NCI-H1092 (cell line): ENCODE measurements at regions not wholly inside any gene's neighbourhood (a gene's known extent, or its start where the extent isn't known, plus 50 kb on each side); places are given as distances from the start of the nearest gene placed in this dataset.

Source experiments
- DNase-seq: peaks from one replicate; lab custom pipeline; 2025; lab: John Stamatoyannopoulos, UW

GRCh38 chr1:221916176-221916575 is 174.3 kb upstream of the DUSP10 start:
- DNase-seq = no peak

DNA sequence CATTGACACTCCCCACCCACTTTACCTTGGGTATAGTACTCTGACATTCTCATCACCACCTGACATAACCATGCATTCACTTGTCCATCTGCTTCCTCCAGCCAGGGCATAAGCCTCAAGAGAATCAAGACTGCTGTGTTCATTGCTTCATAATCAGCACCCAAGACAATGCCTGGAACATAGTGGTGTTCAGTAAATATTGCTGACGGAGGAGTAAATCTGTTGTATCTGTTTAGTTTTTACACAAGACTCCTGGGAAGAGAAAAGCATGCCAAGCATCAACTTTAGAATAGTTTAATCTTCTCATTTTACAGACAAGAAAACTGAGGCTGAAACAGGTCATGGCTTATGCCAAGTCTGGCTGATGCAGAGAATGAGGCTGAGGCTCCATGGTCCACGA is 173.9 kb upstream of the DUSP10 start:
- no peak for DNase-seq

- no peak for DNase-seq
Observed at GRCh38 chr1:221913351-221913892, 171.5 kb upstream of the DUSP10 start.

DNA sequence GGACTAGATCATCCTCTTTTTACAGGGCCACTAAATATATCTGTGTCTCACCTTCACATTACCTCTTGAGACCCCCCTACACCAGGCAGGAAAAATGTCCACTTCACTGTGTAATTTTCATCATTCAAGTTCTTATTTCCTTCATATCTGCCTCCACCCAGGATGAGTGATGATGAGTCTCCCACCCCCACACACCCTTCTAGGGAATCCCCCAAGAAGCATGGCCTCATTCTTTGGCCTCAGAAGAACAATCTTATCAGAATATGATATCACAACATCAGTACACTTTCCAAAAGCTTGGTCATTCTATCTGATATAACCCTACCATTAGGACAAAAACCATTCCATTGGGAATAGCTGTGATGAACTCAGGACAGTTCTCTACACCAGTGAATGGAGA is 170.3 kb upstream of the DUSP10 start:
- no peak for DNase-seq

GRCh38 chr1:221911714-221912113 is 169.8 kb upstream of the DUSP10 start:
- no peak for DNase-seq

GRCh38 chr1:221910222-221910621 is 168.3 kb upstream of the DUSP10 start:
- no peak for DNase-seq

DNA sequence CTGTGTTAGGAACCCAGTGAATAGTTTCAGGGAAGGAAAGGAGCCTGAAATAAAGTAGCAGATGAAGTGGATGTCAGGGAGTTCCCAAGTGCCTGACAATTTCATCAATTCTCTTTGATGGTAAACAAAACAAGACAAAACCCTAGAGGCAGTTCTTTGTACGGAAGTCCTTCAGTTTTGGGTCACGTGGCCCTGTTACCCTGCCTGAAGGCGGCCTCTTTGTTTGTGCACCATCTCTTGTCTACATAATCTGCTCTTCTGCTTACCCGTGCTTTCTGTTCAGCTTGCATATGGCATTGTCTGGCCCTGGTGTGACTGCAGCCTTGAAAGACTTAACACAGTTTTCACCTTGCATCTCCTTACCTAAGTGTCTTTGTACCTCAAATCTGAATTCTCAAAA is 166.7 kb upstream of the DUSP10 start:
- no peak for DNase-seq

- no peak for DNase-seq
Observed at GRCh38 chr1:221907166-221907932, 165.5 kb upstream of the DUSP10 start.

DNA sequence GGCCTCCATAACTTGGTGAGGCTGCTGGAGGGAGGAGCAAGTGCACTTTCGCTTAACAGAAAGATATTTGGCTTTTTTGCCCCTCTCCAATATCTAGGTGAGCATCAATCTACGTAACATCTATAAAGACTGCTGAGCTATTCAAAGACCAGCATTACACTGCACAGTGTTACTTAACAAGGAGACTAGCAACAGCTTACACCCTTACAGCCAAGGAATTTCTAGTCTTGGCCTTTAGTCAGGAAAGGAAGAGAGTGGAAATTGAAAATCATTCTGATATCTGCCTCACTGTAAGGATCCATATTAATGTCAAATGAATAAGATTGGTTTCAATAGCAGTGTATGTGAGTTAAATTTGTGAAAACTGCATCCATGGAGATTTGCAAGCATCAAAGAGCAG is 163.9 kb upstream of the DUSP10 start:
- no peak for DNase-seq

- DNase-seq = no peak
Observed at GRCh38 chr1:221904319-221904718, 162.4 kb upstream of the DUSP10 start.

- DNase-seq = no peak
Observed at GRCh38 chr1:221903594-221903993, 161.7 kb upstream of the DUSP10 start.

GRCh38 chr1:221902961-221903360 is 161.1 kb upstream of the DUSP10 start:
- DNase-seq = no peak

DNA sequence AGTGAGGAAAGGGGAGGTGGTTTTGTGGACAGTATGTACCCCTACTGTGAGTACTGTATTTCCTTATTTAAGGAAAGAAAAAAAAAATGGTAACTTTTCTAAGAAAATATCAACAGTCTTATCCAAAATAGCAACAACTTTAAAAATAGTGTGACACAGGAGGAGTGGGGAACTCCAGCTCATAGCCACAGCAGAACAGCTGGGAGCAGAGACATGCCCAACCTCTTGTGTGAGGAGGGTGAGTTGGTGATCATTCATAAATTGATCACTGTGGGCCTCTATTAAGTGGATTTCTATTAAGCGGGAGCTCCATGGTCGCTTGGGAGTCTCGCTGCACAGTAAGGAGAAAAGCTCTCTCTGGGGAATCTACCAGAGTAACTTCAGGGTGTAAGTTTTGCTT is 158.8 kb upstream of the DUSP10 start:
- no peak for DNase-seq

GRCh38 chr1:221897321-221897721 is 155.4 kb upstream of the DUSP10 start:
- no peak for DNase-seq

GRCh38 chr1:221892301-221892830 is 150.5 kb upstream of the DUSP10 start:
- no peak for DNase-seq

GRCh38 chr1:221891708-221892107 is 149.8 kb upstream of the DUSP10 start:
- no peak for DNase-seq

- no peak for DNase-seq
Observed at GRCh38 chr1:221888801-221889200, 146.9 kb upstream of the DUSP10 start.

DNA sequence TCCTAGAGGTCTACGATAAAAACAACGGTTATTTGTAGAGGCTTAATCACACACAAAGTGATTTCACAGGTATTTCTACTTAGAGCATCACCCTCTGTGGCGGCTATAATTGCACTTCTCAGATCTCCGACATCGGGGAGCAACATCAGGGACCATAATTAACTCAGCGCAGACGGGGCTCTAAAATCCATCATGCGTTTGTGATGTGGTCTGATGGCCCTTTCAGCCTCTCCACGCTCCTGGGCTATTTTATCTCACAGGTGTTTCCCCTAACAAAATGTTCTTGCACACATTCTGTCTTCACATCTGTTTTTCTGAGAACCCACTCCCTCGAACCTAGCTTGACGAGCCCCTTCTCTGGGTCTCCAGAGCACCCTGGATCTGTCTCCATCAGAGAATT is 146.3 kb upstream of the DUSP10 start:
- no peak for DNase-seq

DNA sequence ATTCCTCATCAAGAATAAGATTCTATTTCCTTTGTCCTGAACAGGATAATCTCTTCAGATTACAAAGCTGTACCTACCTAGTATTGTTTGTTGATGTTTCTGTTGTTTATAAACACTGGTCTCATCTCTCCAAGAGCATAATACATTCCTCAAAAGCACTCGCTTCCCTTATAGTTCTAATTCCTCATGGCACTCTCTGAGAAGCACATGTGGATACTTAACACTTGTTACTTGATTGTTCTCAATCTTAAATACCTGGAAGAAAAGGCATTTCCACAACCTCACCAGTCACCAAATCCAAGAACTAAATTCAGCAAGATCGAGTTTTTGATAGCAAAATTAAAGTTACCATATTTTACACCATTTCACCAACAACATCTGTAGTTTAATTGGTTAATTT is 145.9 kb upstream of the DUSP10 start:
- DNase-seq = no peak

DNA sequence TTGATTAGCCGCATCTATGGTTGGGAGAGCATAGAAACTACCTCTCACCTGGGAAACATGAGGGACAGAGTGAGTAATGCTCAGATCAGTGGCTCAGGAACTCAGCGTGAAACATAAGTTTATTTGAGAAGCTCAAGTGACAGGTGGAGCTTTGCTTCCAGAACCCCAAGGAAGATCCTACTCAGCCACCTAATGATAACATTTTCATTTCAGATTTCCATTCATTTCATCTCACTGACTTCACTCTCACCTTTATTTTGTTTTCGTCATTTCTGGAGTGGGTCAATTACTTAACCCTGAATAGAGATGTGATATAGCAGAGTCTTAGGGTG is 145.5 kb upstream of the DUSP10 start:
- DNase-seq = no peak

DNA sequence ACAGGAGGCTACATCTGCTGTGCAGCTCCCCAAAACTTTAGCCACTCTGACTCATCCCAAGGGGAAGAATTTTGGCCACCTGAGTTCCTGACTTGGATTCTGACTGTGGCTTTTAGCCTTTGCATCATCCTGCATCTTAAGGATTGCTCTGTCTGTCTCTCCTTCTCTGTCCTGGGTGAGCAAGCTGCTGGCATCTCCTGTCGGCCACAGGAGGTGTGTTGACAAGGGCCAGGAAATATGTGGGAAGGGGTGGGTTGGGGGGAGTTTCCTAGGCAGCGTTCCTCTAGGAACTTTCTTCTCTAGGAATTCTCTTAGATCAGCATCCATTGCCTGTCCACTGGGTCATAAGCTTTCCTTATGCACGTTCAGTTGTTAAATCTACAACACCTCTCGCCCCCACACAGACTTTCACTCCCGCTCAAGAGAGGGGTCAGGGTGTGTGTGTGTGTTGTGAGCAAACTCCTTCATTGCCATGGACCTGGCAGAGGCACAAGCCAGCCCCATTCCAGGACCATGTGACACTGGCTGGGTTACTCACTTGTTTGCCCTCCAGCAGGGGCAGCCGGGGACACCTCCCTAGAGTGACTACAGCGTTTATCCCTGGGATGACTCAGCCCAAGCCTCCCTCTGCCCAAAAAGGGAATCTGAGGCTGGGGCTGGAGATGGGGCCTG is 145.0 kb upstream of the DUSP10 start:
- no peak for DNase-seq

DNA sequence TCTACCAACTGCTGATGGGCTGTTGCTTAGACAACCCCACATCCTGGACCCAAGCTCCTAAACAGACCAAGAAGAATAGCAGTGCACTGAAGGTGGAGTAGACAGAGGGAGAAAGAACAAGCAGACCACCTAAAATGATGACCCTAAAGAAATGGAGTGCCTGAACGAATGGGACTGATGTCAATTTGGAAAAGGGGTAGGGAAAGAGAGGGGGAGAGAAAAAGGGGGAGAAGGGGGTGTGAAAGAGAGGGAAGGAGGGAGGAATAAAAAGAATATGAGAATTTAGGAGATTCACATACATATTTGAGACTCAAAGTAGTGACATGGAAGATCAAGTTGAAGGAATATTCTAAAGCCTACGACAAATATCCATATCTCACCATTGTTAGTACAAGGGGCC is 144.4 kb upstream of the DUSP10 start:
- DNase-seq = no peak

GRCh38 chr1:221884821-221885220 is 142.9 kb upstream of the DUSP10 start:
- DNase-seq = no peak
